Head of caudate nucleus (tissue), 42 donors: ENCODE measurements at regions not wholly inside any gene's neighbourhood (a gene's known extent, or its start where the extent isn't known, plus 50 kb on each side); places are given as distances from the start of the nearest gene placed in this dataset.
A peak's percentile ranks its signal among the peaks of the same experiment; 100 is the strongest.
"Not testable (repeated sequence)": the region's sequence is repeated elsewhere in the genome, so short reads cannot be mapped to it uniquely, and the experiment has no call there.

ENCODE experiments used
- DNase-seq, 42 donors: peaks; one replicate each; pipeline versions ENCODE4 v3.0.0 to v3.0.0-alpha.2; 2020 to 2021; ENCODE audit warnings: mixed read lengths in 7 of 42
- intact Hi-C: fragments of 100-400 bp; cut with DNase I; formaldehyde crosslinking; loops from one replicate; pipeline ENCODE4 v1.15.0; 2022

DNA sequence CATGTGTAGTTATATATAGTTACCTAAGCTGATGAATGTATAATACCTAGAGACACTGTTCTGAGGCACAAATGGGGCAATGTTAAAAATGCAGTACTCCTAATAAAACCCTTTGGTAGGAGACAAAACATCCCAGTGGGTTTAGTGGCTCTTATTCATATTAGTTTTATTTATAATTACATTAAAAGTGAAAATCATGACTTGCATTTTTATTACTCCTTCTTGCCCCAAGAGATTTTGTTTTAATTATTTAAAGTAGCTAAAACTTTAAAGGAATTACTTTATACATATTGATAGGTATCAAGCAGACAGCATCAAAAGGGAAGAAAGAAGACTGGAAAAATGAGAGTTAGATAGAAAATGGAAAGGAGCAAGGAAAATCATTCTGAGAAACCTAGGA, 688.6 kb downstream of the GALC start:
- intact Hi-C loops, result no loop called here
- DNase-seq, result no peak

DNA sequence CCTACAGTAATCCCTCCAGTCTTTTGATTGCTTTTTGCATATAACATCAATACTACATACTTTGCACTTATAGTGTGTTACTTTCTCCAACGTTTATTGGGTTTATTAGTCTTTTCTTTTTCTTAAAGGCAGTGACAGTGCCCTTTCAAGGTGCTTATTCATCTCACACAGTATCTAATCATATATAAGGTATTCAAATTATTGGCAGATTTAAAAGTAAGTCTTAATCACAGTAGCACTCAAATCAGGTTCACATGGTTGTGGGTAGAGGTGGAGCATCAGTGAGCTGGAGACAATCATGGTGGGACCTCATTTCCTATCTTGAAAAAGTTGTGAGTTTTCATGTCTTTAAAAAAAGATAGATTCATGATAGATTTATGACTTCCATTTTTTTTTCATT, 706.2 kb downstream of the GALC start:
- no peak for DNase-seq
- intact Hi-C loops, result no loop called here

DNA sequence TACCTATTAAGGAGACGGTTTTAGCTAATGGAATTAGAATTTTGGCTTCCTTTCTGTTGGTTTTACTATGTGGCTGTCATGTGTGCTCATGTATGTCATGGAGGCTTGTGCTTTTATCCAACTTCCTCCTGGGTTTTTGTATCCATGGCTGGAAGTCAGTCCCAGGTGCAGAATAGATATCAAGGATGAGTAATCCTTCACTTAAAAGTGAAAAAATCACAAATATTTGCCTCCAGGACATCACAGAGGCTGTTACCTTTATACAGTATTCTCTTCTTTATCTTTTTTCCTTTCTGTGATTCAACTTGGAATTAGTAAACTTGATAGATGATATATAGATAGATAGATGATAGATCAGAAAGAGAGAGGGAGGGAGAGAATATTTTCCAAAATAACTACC, 706.8 kb downstream of the GALC start:
- intact Hi-C loops, result no loop called here
- DNase-seq, result no peak

- intact Hi-C loops, result no loop called here
- DNase-seq, result no peak
Measured at GRCh38 chr14:87285506-87285905, 707.5 kb downstream of the GALC start.

GRCh38 chr14:87283547-87283946, 709.4 kb downstream of the GALC start:
- peak in 7 of 42 donors; percentile 7 to 49 (median 15) for DNase-seq
- intact Hi-C loops, result no loop called here

GRCh38 chr14:87282266-87282665, 710.7 kb downstream of the GALC start:
- DNase-seq, result no peak
- intact Hi-C loops, result no loop called here

- no peak for DNase-seq
- intact Hi-C loops, result no loop called here
Measured at GRCh38 chr14:87278415-87278814, 714.6 kb downstream of the GALC start.

- intact Hi-C loops, result no loop called here
Measured at GRCh38 chr14:87271331-87271730, 721.7 kb downstream of the GALC start.

GRCh38 chr14:87268997-87269396, 724.0 kb downstream of the GALC start:
- intact Hi-C loops, result no loop called here
- DNase-seq, result no peak

More at GRCh38 chr14:87271331-87271730, 721.7 kb downstream of the GALC start:
- DNase-seq, result no peak

- DNase-seq, result no peak
Measured at GRCh38 chr14:87264796-87265195, 728.2 kb downstream of the GALC start.

DNA sequence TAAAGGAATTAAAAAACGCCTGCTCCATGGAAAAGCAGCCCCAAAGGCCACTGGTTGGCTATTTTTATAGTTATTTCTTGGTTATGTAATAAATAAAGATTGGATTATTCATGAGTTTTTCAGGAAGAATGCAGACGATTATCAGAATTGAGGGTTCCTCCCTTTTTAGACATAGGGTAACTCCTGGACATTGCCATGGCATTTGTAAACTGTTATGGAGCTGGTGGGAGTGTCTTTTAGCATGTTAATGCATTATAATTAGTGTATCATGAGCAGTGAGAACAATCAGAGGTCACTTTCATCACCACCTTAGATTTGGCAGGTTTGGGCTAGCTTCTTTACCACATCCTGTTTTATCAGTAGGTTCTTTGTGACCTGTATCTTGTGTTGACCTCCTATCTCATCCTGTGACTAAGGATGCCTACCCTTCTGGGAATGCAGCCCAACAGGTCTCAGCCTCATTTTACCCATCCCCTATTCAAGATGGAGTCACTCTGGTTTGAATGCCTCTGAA, 728.7 kb downstream of the GALC start:
- intact Hi-C loops, result no loop called here
- DNase-seq, result no peak

More at GRCh38 chr14:87264796-87265195, 728.2 kb downstream of the GALC start:
- intact Hi-C loops, result no loop called here

- intact Hi-C loops, result no loop called here
- DNase-seq, result no peak
Measured at GRCh38 chr14:87261621-87262020, 731.4 kb downstream of the GALC start.

GRCh38 chr14:87260460-87260859, 732.5 kb downstream of the GALC start:
- intact Hi-C loops, result no loop called here
- DNase-seq, result no peak

DNA sequence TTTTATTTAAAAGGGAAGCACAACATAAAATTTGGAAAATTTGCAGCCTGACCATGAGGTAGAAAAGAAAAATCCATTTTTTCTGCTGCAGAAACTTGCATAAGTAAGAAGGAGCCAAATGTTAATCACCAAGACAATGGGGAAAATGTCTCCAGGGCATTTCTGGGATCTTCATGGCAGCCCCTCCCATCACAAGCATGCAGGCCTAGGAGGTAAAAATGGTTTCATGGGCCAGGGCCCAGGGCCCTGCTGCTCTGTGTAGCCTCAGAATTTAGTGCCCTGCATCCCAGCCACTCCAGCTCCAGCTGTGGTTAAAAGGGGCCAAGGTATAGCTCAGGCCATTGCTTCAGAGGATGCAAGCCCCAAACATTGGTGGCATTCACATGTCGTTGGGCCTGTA, 735.6 kb downstream of the GALC start:
- intact Hi-C loops, result no loop called here
- DNase-seq, result no peak

GRCh38 chr14:87255058-87255457, 737.9 kb downstream of the GALC start:
- no peak for DNase-seq
- intact Hi-C loops, result no loop called here

- DNase-seq, result no peak
- intact Hi-C loops, result no loop called here
Measured at GRCh38 chr14:87254331-87254874, 738.6 kb downstream of the GALC start.

- intact Hi-C loops, DNase-seq: not testable (repeated sequence)
Measured at GRCh38 chr14:87253791-87254190, 739.2 kb downstream of the GALC start.

DNA sequence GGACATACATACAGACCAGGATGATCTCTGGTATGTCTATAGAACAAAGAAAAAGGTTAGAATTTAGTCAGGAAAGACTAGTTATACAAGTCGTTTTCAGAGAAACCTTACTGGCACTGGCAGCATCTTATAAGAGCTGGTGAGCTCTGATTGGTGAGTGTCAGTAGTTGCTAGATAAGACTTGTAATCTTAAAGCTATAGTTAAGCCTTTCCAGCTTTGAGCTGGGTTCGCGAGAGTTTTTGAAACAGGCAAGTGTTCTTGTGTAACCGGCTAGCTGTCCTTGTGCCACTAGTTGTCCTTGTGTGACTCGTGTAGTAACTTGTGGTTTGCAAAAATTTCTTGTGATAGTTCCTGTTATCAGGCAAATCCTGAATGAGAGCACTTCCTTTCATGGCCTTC, 740.9 kb downstream of the GALC start:
- DNase-seq, result no peak
- intact Hi-C loops, result no loop called here

GRCh38 chr14:87251011-87251410, 742.0 kb downstream of the GALC start:
- intact Hi-C loops, result no loop called here
- DNase-seq, result no peak

GRCh38 chr14:87241018-87241768, 751.8 kb downstream of the GALC start:
- intact Hi-C loops, result no loop called here
- DNase-seq, result no peak

DNA sequence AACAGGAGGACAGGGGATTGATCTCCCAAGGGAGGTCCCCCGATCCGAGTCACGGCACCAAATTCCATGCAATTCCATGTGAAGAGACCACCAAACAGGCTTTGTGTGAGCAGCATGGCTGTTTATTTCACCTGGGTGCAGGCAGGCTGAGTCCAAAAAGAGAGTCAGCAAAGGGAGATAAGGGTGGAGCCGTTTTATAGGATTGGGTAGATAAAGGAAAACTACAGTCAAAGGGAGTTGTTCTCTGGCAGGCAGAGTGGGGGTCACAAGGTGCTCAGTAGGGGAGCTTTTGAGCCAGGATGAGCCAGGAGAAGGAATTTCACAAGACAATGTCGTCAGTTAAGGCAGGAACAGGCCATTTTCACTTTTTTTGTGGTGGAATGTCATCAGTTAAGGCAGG, 752.7 kb downstream of the GALC start:
- DNase-seq, intact Hi-C loops: not testable (repeated sequence)
